Hepatocyte (in vitro differentiated cells): ENCODE measurements at regions not wholly inside any gene's neighbourhood (a gene's known extent, or its start where the extent isn't known, plus 50 kb on each side); places are given as distances from the start of the nearest gene placed in this dataset.

Experiments
- EZH2 ChIP-seq: fragments of 200-600 bp; sonication (generic); IDR thresholded peaks from 2 replicates; pipeline ENCODE4 v1.6.1; 2016; ENCODE audit warnings: antibody characterized with exemption, mild to moderate bottlenecking, borderline replicate concordance
- TF ChIP-seq, protein P1 (sequence below): fragments of 200-600 bp; sonication (generic); IDR thresholded peaks from 2 replicates; pipeline ENCODE4 v1.5.1; 2016; ENCODE audit warnings: antibody characterized with exemption, mild to moderate bottlenecking; ENCODE audit not compliant: poor library complexity

DNA sequence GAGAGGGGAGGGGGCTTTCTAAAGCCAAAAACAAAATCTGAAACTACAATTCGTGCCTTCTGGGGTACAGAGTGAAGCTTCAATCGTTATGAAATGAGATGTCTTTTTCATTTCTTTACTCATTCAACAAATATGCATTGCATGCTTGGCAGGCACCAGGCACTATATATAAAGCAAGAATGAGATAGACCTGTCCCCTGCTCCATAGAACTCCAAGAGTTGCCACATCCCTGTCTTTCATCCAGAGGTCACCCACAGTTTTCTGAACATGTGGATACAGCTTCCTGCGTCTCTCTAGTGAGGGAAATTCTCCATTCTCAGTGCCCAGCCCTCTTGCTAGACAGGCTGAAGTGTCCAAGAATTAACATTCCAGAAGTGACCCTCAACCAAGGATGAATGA lies 343.2 kb upstream of the MAF start:
- TF ChIP-seq, protein P1, sequence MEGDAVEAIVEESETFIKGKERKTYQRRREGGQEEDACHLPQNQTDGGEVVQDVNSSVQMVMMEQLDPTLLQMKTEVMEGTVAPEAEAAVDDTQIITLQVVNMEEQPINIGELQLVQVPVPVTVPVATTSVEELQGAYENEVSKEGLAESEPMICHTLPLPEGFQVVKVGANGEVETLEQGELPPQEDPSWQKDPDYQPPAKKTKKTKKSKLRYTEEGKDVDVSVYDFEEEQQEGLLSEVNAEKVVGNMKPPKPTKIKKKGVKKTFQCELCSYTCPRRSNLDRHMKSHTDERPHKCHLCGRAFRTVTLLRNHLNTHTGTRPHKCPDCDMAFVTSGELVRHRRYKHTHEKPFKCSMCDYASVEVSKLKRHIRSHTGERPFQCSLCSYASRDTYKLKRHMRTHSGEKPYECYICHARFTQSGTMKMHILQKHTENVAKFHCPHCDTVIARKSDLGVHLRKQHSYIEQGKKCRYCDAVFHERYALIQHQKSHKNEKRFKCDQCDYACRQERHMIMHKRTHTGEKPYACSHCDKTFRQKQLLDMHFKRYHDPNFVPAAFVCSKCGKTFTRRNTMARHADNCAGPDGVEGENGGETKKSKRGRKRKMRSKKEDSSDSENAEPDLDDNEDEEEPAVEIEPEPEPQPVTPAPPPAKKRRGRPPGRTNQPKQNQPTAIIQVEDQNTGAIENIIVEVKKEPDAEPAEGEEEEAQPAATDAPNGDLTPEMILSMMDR, result no peak
- TF ChIP-seq EZH2, result no peak
